Hepatic stellate cell (primary cell): ENCODE measurements at regions not wholly inside any gene's neighbourhood (a gene's known extent, or its start where the extent isn't known, plus 50 kb on each side); places are given as distances from the start of the nearest gene placed in this dataset.

Experiments
- DNase-seq: peaks from one replicate; pipeline ENCODE4 v3.0.0; 2011; ENCODE audit warnings: low spot score

- DNase-seq = no peak
Measured at GRCh38 chr4:146998157-146998556, 52.5 kb upstream of the TTC29 start.

GRCh38 chr4:147003956-147004809, 58.5 kb upstream of the TTC29 start:
- DNase-seq = no peak

- no peak for DNase-seq
Measured at GRCh38 chr4:147006229-147006628, 60.6 kb upstream of the TTC29 start.

DNA sequence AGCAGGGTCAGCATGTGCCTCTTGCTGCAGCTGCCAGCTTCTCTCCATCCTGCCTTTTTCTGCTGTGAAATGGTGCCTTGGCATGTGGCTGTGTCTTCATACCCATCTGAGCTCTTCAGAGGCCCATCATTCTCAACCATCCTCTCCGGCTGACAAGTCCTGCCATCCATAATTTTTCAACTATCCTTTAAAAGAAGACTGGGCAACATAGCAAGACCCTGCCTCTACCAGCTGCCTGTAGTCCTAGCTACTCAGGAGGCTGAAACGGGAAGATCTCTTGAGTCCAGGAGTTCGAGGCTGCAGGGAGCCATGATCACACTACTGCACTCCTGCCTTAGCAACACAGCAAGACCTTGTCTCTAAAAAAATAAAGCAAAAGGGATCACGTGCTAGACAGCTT, 64.2 kb upstream of the TTC29 start:
- DNase-seq = no peak

- no peak for DNase-seq
Measured at GRCh38 chr4:147011411-147011810, 65.7 kb upstream of the TTC29 start.

GRCh38 chr4:147012059-147012707, 66.5 kb upstream of the TTC29 start:
- DNase-seq = no peak

DNA sequence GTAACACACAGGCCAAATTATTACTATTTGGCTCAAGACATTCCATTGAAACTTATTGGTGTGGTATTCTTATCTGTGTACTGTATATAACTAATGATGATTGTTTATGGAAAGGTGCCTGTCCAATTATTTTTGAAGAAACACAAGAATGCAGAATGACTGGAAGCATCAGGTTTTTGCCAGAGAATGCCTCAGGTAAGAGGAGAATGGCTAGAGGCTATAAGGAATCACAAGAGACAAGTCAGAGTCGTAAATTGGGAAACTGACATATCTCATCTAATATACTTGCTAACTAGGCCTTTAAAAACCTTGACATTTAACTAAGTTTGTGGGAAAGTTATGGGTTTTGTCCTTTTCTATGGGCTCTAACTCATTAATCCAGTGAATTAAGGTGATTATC, 69.3 kb upstream of the TTC29 start:
- no peak for DNase-seq

DNA sequence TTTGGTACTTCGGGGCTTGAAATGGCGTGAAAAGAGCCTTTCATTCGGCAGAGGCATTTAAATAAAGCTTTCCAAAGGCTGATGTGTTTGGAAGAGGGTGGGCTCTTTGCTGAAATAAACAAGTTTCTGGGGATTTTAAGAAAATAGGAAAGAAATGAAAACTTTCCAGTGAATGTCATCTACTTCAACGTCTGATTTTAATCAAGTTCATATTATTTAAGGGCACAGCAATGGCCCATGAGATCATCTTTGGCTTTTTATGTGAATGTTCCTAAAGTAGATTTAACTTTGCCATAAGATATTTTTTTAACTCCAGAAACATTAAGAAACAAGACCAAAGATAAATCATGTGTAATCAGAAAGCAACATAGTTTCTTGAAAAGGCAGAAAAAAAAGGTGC, 69.8 kb upstream of the TTC29 start:
- DNase-seq = no peak

- DNase-seq = peak; percentile 4
Measured at GRCh38 chr4:147017081-147017480, 71.4 kb upstream of the TTC29 start.

GRCh38 chr4:147019091-147019490, 73.4 kb upstream of the TTC29 start:
- peak; percentile 29 for DNase-seq

GRCh38 chr4:147020456-147020855, 74.8 kb upstream of the TTC29 start:
- DNase-seq = no peak

GRCh38 chr4:147025042-147025441, 79.4 kb upstream of the TTC29 start:
- no peak for DNase-seq

DNA sequence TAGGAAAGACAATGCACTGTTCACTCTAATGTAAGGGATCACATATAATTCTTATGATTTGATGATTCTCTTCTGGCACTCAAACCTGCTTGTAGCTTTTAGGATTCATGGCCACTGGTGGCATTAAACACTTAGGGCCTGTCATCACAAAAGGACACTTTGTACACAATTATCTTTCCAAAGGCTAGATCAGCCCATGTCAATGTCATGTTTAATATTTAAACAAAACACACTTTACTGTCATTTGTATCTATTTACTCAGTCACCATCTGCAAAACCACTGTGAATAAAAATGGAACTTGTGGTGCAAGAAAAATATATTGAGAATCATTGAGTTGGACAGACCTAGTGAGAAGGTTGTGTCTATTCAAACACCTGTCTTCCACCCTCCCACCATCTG, 83.6 kb upstream of the TTC29 start:
- no peak for DNase-seq

DNA sequence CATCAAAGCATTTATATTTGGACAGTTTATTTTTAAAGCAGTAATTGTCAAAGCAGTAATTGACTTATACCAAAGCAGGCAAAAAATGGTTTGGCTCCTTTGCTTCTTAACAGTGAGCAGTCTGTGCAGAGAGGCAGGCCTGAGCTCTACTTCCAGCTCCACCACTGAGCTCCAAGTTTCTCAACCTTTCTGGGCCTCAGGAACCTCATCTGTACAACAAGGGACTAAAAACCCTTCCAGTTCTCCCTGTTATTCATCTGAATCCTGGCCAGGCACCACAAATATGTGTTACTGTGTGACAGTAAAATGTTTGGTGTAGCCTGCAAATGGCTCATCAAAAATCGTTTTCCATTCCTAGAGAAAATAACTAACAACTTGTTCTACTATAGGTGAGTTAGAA, 88.7 kb upstream of the TTC29 start:
- no peak for DNase-seq

- DNase-seq = no peak
Measured at GRCh38 chr4:147037069-147037468, 91.4 kb upstream of the TTC29 start.

GRCh38 chr4:147039976-147040575, 94.4 kb upstream of the TTC29 start:
- no peak for DNase-seq

GRCh38 chr4:147040874-147041273, 95.2 kb upstream of the TTC29 start:
- no peak for DNase-seq

DNA sequence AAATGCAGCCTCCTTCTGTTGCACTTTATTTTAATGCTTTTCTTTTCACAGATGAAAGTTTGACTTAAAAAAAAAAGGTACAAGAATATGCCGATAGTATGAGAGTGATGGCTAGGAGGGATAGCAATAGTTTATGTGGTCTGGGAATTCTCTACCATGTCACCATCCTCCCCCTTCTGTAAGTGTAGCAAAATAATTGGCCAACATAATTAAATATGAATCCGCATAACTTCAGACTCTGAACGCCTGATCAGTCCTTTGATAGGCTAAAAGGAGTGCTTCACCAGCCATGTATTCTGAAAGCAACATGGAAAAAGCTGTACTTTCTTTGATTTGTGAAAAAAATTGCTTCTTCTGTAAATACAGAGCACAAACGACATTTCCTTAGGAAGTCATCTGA, 95.7 kb upstream of the TTC29 start:
- DNase-seq = no peak

- DNase-seq = no peak
Measured at GRCh38 chr4:147042046-147042445, 96.4 kb upstream of the TTC29 start.

- no peak for DNase-seq
Measured at GRCh38 chr4:147044241-147044640, 98.6 kb upstream of the TTC29 start.

DNA sequence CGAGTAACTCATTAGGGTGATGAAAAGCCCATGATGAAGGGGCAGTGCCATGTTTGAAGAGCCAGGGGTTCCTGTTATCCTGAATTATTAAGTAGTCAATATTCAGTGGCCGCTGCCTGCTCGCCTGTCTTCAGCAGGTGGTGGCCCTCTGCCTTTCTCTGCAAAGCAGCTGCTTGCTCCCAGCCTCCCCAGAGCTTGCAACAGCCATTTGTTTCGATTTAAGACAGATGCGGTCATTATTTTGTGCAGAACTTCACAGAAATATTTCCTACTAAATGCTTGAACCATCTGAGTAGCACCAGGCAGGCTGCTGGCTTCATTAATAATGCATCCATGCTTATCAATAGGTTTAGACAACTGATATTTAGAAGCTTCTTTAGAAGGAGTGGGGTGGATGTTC, 104.3 kb upstream of the TTC29 start:
- DNase-seq = no peak

GRCh38 chr4:147050356-147050765, 104.7 kb upstream of the TTC29 start:
- peak; percentile 9 for DNase-seq

DNA sequence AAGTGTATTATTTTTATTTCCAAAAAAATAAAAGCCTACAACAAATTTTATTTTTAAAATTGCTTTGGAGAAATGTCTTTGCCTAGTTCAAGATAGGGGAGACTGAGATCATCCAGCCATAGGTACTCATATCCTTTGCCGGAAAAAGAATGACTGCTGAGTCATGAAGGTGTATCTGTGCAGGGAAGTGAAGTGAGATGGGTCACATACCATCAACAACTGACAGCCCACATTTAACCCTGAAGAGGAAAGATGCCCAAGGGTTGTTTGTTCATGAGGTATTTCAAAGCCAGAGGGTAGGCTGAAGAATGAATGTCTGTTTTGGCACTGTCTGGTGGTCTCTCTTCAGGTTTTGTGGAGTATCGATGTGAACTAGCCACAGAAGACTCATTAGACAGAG, 106.7 kb upstream of the TTC29 start:
- DNase-seq = no peak
